ENCODE measurements at regions not wholly inside any gene's neighbourhood (a gene's known extent, or its start where the extent isn't known, plus 50 kb on each side); places are given as distances from the start of the nearest gene placed in this dataset.

DNA sequence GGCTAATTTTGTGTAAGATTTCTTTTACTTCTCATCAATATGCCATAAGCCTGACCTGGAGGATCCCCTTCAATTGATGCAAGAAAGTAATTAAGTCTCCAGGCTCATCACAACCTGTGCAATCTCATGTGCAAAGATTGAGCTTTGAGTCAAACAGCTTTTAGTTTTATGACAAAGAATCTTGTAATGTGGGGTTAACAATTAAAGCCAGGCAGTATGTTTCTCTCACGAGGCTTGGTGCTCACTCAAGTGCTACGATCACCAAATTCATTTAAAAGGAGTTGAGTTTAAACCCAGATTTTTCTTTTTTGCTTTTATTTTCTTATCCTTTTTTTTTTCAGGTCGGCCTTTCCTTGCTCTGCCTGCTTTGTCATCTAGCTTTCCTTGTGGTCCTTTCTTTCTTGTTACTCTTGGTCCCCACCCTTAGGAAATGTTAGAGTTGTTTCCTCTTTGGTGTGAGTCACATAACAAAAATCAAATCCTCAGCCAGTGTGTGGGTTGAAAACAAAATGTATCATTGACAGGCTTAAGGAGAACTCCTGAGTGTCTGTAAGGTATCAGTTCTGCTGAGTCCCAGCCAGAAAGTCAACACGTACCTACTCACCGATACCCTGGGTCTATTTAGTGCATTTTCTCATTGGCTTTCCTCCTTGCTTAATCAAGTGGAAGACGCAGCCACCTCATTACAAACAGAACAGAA lies 1037.2 kb downstream of the ADGRL2 start:
- DNase-seq: no peak

GRCh38 chr1:82836973-82837680 lies 1036.4 kb downstream of the ADGRL2 start:
- no peak for DNase-seq

GRCh38 chr1:82836213-82836972 lies 1035.7 kb downstream of the ADGRL2 start:
- no peak for DNase-seq

- DNase-seq: no peak
These were observed 1030.1 kb downstream of the ADGRL2 start for GRCh38 chr1:82830690-82831380.

DNA sequence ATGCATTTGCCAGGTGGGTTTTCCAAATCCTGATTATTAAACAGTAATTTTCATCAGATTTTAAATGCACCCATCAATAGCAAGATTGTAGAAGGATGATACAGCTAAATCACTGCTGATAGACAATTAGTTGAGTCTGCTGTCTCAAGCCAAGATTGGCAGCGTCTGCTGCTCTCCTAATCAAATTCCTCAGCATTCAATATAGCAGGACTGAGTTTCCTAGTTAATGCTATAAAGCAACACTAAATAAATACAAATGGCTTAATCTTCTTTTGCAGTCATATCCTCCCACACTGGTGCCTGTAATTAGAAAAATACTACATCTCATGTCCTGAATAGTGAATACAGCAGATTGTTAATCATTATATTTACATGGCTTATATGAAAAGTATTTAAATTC lies 1028.8 kb downstream of the ADGRL2 start:
- DNase-seq: no peak

- DNase-seq: no peak
These were observed 1023.1 kb downstream of the ADGRL2 start for GRCh38 chr1:82823876-82824275.

- DNase-seq: no peak
These were observed 1020.1 kb downstream of the ADGRL2 start for GRCh38 chr1:82820816-82821215.

DNA sequence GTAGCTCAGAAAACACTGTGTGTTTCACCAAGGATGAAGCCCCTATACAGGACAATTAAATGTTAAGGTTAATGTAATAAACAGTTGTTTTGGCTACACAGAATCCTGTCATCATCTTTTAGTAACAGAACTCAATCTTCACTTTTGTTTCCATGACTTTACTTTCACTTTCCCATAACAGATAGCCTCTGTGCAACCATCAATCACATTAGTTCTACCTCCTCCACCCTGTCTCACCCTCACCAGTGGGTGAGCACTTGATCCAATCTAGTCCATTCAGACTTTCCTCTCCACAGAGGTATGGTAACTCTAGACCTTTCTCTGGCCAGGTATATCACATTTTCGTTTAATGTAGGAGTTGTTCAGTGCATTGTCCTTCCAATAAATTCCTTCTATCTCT lies 1018.5 kb downstream of the ADGRL2 start:
- DNase-seq: no peak

- no peak for DNase-seq
These were observed 1017.9 kb downstream of the ADGRL2 start for GRCh38 chr1:82818586-82818985.

- DNase-seq: no peak
These were observed 1012.7 kb downstream of the ADGRL2 start for GRCh38 chr1:82813386-82813785.

- DNase-seq: no peak
These were observed 1009.9 kb downstream of the ADGRL2 start for GRCh38 chr1:82810601-82811000.

DNA sequence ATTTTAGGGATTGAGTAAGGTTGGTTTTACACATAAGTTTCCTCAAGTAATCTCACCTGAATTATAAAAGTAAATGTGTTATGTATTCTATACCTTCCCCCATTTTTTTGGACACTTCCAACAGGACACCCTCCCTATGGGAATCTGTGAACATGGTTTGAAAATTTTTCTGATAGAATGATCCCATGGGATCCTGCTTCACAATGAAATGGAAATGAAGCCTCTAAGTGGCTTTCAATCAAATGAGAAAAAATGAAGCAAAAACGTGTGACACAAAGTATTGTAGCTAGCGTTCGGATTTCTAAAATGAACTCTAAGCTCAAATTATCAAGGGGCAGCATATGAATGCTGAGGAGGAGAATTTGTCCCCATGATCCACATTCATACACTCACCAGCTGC lies 1006.8 kb downstream of the ADGRL2 start:
- no peak for DNase-seq

DNA sequence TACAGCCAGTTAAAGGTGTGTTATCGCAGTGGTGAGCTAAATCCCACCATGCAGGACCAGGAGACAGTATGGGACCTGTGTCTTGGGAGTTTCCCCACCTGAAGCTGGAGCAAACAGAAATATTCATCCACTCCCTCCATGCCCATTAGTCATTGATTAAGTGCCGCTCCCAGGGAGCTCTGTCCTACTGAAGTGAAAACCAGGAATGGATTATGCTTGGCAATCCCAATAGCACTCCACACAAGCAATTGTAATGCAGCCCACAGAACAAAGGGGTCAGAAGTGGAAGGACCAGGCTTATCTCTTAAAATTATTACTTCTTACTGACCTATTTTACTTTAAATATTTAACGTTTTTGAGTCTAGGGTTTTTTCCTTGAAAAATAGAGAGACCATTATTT lies 1005.4 kb downstream of the ADGRL2 start:
- no peak for DNase-seq

- no peak for DNase-seq
These were observed 1000.4 kb downstream of the ADGRL2 start for GRCh38 chr1:82801176-82801575.

DNA sequence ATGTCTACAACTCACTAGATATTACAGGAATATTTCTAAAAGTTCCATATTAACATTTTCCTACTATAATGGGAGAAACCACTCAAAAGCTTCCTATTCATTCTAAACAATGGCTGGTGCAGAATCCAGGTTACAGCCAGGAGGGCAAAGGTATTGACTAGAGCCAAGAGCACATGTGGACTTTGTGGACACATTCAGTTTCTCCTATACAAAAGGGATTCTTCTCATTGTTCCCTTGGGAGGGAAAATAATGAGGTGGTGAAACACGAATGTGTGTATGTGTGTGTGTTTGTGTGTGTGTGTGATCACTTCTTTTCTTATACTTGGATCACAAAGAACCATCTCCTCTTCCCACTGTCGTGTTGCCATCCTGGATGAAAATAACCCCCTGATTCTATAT lies 1000.0 kb downstream of the ADGRL2 start:
- no peak for DNase-seq

GRCh38 chr1:82799261-82799660 lies 998.5 kb downstream of the ADGRL2 start:
- DNase-seq: no peak

- no peak for DNase-seq
These were observed 994.9 kb downstream of the ADGRL2 start for GRCh38 chr1:82795508-82796149.

GRCh38 chr1:82792151-82792550 lies 991.4 kb downstream of the ADGRL2 start:
- no peak for DNase-seq

- DNase-seq: no peak
These were observed 989.8 kb downstream of the ADGRL2 start for GRCh38 chr1:82790556-82790955.

- DNase-seq: no peak
These were observed 987.9 kb downstream of the ADGRL2 start for GRCh38 chr1:82788660-82789059.

DNA sequence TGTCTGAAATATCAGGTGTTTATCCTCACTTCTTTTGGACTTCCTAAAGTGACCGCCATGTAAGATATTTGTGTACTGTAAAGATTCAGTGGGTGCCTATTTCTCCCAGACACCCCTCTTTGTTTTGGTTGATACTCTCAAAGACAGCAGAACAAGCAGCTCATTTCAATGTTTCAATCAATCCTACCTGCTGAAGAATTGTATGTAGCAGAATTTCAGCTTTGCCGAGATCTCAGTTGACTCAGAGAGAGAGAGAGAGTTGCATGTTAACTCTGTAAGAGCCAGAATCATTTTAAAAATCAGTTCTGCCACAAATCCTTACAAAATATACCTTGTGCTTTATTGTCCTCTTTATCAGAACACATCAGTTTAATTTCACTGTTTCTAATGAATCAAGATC lies 987.3 kb downstream of the ADGRL2 start:
- no peak for DNase-seq
